Endometrium (tissue), 2 donors: ENCODE measurements at regions not wholly inside any gene's neighbourhood (a gene's known extent, or its start where the extent isn't known, plus 50 kb on each side); places are given as distances from the start of the nearest gene placed in this dataset.

Source experiments
- FAIRE-seq: peaks from 2 replicates; lab custom pipeline; 2012; peaks lifted over from hg19 to GRCh38; lab: Jason Lieb, UNC
- donor health status: control.
- donor health status: control.

DNA sequence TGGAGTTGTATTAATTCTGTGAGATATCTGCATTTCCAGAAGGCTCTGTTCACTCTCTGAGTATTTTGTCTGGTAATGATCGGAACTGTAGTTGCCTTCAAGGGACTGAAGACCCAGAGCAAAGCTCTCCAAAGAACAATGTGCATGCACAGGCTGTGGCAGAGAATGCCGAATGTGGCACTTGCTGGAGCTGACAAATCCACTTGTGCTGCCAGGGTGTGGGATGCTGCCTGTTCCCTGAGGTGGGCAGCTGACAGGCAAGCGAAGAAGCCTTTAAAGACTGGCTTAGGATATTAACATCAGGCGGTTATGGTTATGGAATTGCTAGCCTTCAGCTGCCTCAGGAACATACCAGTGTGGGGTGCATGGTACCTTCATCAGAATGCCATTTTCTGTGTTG is 419.9 kb upstream of the ATP2B1 start:
- no peak for FAIRE-seq

DNA sequence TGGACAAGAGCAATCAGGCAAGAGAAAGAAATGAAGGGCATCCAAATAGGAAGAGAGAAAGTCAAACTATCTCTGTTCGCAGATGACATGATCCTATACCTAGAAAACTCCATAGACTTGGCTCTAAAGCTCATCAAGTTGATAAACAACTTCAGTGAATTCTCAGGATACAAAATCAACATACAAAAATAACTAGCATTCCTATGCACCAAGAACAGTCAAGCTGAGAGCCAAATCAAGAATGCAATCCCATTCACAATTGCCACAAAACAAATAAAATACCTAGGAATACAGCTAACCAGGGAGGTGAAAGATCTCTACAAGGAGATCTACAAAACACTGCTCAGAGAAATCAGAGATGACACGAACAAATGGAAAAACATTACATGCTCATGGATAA is 417.5 kb upstream of the ATP2B1 start:
- no peak for FAIRE-seq

- no peak for FAIRE-seq
These were observed 416.3 kb upstream of the ATP2B1 start for GRCh38 chr12:90124914-90125313.

- FAIRE-seq: no peak
These were observed 415.7 kb upstream of the ATP2B1 start for GRCh38 chr12:90124289-90124688.

DNA sequence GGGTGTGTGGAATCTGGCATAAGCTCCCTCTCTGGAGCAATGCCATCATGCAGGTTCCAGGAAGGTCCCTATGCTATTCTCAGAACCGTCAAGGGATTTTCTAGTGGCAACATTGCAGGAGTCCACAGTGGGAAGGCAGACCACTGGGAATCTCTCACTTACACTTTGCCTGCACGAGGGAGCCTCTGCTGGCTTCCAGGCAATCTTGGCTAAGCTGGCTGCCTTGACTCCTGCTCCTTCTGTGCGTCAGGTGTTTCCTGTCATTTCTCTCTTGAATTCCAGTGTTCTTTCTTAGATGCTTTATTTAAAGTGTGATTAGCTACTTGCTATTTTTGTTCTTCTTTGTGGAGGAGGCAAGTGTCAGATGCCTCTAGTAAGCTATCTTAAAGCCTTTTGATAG is 414.0 kb upstream of the ATP2B1 start:
- no peak for FAIRE-seq

- no peak for FAIRE-seq
These were observed 412.0 kb upstream of the ATP2B1 start for GRCh38 chr12:90120627-90121026.

DNA sequence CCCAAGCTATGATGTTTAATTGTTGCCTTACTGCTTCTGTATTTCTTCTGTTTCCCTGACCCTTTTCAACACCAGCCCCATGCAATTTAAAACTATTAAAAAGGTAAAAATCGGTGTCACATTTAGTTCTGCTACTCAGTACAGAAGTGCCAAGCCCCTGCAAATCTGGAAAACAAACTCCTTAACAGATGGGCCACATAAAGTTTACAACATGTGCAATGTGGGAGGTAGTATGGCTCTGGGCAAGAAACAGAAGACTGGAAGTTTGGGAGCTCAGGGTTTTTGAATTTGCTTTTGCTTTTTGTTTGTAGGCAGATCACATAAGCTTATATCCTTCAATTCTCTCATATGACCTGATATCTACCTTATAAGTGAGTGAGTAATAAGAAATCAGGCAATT is 404.0 kb upstream of the ATP2B1 start:
- FAIRE-seq: peak; percentile 64

GRCh38 chr12:90111791-90112580 is 403.3 kb upstream of the ATP2B1 start:
- FAIRE-seq: no peak

DNA sequence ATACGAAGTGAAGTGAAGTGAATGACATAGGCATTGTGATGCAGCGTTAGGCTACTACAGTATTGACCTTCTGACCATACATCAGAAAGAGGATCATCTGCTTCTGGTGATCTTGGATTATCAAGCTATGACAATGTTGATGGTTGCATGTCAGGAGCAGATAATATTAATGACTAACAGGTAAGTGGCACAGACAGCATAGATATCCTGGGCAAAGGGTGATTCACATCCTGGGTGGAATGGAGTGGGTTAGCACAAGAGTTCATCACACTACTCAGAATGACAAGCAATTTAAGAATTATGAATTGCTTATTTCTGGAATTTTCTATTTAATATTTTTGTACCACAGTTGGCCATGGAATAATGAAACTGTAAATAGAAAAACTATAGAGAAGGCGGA is 397.9 kb upstream of the ATP2B1 start:
- no peak for FAIRE-seq

GRCh38 chr12:90102957-90103652 is 394.5 kb upstream of the ATP2B1 start:
- no peak for FAIRE-seq

- FAIRE-seq: no peak
These were observed 391.9 kb upstream of the ATP2B1 start for GRCh38 chr12:90100579-90100978.

GRCh38 chr12:90099288-90099687 is 390.6 kb upstream of the ATP2B1 start:
- no peak for FAIRE-seq

DNA sequence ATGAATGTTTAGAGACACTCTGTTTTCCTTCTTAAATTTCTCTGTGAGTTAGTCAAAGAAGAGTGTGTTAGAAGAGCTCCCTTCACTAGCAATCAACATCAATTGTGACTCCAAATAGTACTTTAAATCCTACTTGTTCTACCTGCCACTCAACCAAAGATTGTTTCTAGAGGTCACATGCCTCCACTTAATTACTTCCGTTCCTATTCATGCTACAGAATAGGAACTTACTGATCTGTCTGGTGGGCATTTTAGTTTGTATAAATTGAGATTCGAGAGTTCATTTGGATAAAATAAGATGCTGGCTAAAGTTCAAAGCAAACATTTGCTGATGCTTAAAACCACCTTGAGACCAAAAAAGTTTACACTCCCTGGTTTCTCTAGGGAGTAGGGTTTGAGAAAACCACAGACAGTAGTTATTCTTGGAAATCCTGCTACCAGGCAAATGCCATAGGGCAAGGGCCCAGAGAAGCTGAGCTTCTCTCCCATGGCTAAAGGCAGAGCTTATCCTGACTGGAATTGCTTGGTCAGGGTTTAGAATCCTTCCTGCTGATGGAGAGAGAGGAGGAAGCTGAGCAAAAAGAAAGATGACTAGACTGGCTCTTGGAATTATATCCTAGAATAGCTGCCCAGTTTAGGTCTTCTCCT is 389.6 kb upstream of the ATP2B1 start:
- no peak for FAIRE-seq

DNA sequence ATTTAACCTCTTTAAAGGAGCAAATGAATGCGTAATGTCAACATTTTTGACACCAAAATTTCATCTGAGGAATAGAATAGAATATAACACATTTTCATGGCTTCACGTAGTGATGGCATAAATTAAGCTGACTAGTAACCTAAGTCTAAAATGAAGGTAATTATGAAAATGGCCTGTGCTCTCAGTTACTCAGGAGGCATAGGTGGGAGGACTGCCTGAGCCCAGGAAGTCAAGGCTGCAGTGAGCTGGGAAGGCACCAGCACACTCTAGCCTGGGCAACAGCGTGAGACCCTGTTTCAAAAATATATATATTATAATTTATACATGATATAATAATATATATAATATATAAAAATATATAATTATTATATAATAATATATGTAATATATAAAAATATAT is 383.2 kb upstream of the ATP2B1 start:
- no peak for FAIRE-seq

DNA sequence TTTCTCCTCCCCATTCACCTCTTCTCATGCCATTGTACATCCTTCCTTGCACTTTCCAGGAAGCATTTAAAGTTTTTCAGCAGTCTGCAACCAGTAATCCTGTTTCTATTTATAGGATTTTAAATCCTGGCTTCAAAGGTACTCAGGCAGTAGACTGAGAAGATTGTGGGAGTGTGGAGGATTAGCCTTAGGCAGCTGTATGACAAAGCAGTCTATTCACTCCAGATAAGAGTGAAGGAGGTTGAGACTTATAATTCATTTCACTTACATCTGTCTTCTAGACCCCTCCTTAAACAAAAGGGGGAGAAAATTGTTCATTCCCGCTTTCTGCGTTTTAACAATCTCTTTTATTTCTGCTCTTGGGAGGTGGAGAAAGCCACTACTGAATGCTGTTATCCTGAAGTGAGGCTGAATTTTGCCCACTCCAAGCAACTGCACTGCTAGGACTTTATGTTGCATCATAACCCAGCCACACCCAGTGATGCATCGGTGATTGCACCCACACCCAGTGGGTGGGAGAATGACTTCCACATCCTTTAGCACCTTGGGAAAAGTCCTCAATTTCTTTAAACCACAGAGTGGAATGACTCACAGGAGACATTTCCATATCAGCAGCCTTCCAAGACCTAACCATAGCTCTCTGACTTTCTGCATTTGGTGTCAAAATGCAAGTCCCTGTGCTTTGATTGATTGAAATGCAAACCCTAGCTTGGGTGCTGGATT is 382.5 kb upstream of the ATP2B1 start:
- FAIRE-seq: no peak

DNA sequence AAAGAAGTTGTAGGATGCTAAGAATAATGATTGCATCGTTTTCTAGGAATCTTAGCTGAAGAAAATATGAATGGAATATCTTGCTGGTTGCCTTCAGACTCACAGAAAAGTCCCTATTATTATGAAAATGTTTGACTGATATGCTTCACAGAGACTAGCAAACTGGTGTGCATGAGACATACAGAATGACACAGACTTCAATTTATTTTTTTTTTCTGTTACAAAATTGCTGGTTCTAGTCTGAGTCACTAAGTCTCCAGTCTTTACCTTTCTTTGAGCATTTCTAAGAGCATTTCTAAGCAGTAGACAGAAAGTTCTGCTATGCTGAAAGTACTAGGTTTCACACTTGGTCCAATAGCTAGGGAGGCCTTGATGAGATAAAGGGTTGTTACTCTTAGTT is 377.6 kb upstream of the ATP2B1 start:
- no peak for FAIRE-seq

DNA sequence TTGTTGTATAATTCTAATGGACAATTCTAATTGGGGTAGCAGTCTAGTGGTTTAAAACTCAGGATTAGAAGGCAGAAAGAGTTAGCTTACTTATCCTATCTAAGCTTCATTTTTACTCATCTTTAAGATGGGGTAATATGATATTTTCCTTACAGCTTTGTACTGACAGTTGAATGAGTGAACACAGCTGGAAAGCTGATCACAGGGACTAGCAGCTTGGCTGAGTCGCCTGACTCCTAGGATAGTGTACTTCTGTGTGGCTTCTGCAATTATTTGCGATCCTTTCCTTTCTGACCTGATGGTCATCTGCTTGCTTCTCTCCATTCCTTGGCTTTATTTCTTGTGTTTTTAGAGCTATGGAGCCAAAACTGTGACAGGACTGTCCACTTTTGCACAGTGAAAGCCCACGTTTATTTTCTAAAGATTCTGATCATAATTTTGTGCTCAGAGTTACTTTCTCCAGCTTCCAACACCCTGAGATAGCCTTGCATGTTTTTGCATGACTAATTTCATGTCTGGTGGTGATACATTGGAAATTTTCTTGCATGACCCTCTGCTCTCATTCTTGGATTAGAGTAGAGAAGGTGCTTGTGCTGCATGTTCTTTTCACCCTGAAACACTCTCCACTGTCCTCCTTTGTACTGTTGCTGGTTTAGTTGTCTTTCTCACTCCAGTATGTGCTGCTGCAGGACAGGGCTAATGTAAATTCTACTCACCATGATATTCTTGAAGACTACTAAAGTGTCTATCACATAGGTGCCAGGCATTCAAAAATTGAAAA is 377.0 kb upstream of the ATP2B1 start:
- no peak for FAIRE-seq

DNA sequence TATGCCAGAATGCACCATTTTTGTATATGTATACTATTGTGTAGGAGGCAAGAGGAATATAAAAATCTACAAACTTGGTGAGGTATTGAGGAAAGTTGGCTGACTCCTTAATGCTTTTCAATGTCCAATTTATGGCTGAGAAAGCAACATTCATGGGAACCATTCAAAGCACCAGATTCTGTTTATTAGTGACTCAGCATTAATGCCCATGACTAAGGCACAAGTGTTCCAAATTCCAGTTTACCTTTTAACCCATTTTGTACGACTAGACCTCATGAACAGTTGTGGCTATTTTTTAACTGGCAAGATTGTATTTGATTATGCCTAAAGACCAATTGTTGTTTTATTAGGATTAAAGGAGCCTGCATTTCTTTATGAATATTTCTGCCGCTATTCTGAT is 375.4 kb upstream of the ATP2B1 start:
- no peak for FAIRE-seq

DNA sequence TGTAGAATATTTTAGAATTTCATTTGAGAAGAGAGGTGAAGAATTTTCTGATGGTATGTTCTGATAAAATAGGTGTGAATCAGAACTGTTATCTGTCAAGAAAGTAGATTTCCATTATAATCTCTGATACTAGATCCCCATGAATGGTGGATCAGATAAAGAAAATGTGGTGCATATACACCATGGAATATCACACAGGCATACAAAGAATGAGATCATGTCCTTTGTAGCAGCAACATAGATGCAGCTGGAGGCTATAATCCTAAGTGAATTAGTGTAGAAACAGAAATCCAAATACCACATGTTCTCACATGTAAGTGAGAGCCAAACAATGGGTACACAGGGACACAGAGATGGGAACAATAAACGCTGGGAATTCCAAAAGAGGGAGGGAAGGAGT is 372.0 kb upstream of the ATP2B1 start:
- FAIRE-seq: no peak

DNA sequence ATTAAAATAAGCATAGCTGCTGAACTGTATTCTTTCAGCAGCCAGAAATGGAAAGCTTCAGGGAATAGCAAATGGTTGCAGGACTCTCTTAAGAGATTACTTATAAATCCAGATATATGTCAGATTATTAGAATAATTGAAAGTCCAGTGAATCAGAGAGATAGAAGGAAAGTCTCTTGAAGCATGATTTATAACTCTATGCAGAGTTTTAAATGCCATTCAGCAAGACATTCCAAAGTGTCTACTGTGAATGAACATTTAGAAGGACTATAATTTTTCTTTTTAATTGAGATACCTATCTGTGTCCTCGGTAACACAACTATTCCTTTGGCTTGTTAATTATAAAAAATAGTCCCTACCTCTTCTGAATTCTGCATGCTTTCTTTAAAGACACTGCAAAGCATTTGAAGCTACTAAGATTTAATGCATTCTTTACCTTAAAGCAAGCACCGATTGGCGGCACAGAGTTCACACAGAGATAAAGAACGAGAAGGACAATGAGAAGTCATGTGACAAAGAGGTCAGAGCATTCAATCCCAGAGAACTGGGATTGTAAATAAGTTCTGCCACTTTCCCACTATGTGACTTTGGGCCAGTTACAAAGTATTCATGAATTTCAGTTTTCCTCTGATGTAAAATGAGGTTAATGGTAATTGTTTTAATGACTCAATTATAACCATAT is 371.0 kb upstream of the ATP2B1 start:
- no peak for FAIRE-seq

DNA sequence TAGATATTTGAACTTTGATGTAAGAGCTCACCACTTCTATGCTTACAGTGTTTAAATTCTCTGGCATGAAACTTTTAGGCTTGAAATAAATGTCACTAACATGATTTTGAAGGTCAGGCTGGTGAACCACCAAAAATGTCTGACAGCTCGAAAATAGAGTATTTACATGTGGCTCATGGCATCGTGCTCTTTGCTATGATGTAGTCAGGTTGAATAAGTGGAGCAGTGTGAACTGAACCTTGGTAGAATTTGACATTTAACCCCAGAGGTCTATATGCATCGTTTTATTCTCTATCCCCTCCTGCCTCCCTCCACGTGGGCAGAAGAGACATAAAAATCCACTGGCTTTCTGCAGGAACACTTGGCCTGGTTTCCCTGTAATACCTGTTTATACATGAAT is 369.7 kb upstream of the ATP2B1 start:
- no peak for FAIRE-seq
